Tibial nerve (tissue), 3 donors: ENCODE measurements at regions not wholly inside any gene's neighbourhood (a gene's known extent, or its start where the extent isn't known, plus 50 kb on each side); places are given as distances from the start of the nearest gene placed in this dataset.

Source experiments
- CTCF ChIP-seq, 5 experiments: fragments of 200-600 bp in 3 of 5; fragments of 450-650 bp in 2 of 5; sonication (generic) in 3 of 5; IDR thresholded peaks; one replicate each; pipeline ENCODE4 v1.5.1; 2016 to 2019; ENCODE audit warnings: antibody characterized with exemption in 5 of 5, mild to moderate bottlenecking in 3 of 5, moderate library complexity in 2 of 5
- POLR2A ChIP-seq, 2 donors: fragments of 450-650 bp; IDR thresholded peaks; one replicate each; pipeline ENCODE4 v1.6.1; 2017; ENCODE audit warnings: antibody characterized with exemption in 2 of 2, mild to moderate bottlenecking in 2 of 2, moderate library complexity in 2 of 2

- TF ChIP-seq CTCF (IDR thresholded peaks at IDR 0.05) (no peak), POLR2A (IDR thresholded peaks at IDR 0.05) (no peak)
Observed at GRCh38 chr11:8757533-8757932, 74.9 kb downstream of the RPL27A start.
